HG03457 (cell line): ENCODE measurements at regions not wholly inside any gene's neighbourhood (a gene's known extent, or its start where the extent isn't known, plus 50 kb on each side); places are given as distances from the start of the nearest gene placed in this dataset.

Experiments used
- ATAC-seq: cut with Tn5 transposase; IDR thresholded peaks from one replicate; pipeline ENCODE4 v1.9.1; 2021; ENCODE audit warnings: moderate number of reproducible peaks; ENCODE audit not compliant: unreplicated experiment

- ATAC-seq: no peak
These were observed 99.4 kb upstream of the PARP11 start for GRCh38 chr12:3972576-3972975.

GRCh38 chr12:3968523-3968922, 95.3 kb upstream of the PARP11 start:
- no peak for ATAC-seq

GRCh38 chr12:3967556-3968160, 94.5 kb upstream of the PARP11 start:
- no peak for ATAC-seq

- ATAC-seq: no peak
These were observed 93.2 kb upstream of the PARP11 start for GRCh38 chr12:3966376-3966775.

GRCh38 chr12:3965046-3965445, 91.8 kb upstream of the PARP11 start:
- ATAC-seq: no peak

- no peak for ATAC-seq
These were observed 91.2 kb upstream of the PARP11 start for GRCh38 chr12:3964439-3964838.

GRCh38 chr12:3962631-3963483, 89.7 kb upstream of the PARP11 start:
- no peak for ATAC-seq

- ATAC-seq: no peak
These were observed 88.4 kb upstream of the PARP11 start for GRCh38 chr12:3961591-3961990.

- no peak for ATAC-seq
These were observed 86.8 kb upstream of the PARP11 start for GRCh38 chr12:3959799-3960560.

GRCh38 chr12:3958534-3958933, 85.3 kb upstream of the PARP11 start:
- no peak for ATAC-seq

GRCh38 chr12:3951380-3952135, 78.4 kb upstream of the PARP11 start:
- ATAC-seq: no peak

GRCh38 chr12:3950714-3951320, 77.6 kb upstream of the PARP11 start:
- no peak for ATAC-seq

- no peak for ATAC-seq
These were observed 74.6 kb upstream of the PARP11 start for GRCh38 chr12:3947781-3948180.

- ATAC-seq: no peak
These were observed 72.5 kb upstream of the PARP11 start for GRCh38 chr12:3945671-3946070.

- ATAC-seq: no peak
These were observed 71.4 kb upstream of the PARP11 start for GRCh38 chr12:3944620-3945019.

- ATAC-seq: no peak
These were observed 64.9 kb upstream of the PARP11 start for GRCh38 chr12:3938042-3938544.

GRCh38 chr12:3935078-3935477, 61.9 kb upstream of the PARP11 start:
- ATAC-seq: no peak

GRCh38 chr12:3933819-3934192, 60.6 kb upstream of the PARP11 start:
- no peak for ATAC-seq

GRCh38 chr12:3933074-3933818, 60.0 kb upstream of the PARP11 start:
- no peak for ATAC-seq

GRCh38 chr12:3931776-3932175, 58.6 kb upstream of the PARP11 start:
- no peak for ATAC-seq
